ENCODE measurements at regions not wholly inside any gene's neighbourhood (a gene's known extent, or its start where the extent isn't known, plus 50 kb on each side); places are given as distances from the start of the nearest gene placed in this dataset.

DNA sequence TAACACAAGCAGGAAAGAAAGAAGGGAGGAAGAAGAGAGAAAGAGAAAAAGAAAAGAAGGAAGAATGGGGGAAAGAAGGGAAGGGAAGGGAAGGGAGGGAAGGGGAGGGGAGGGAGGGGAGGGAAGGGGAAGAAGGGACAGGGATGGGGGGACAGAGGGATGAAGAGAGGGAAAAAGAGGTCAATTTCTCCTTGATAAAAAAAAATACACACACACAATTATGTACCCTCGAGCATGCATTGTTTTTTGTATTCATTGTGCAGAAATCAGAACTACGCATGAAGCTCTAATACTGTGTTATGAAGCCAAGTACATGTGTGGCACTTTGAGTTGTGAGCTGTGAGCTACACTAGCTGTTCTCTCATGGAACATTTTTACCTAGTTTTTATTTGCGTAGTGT, 274.9 kb upstream of the CDH18 start:
- FAIRE-seq: no peak

- no peak for FAIRE-seq
Measured at GRCh38 chr5:20254748-20255147, 266.7 kb upstream of the CDH18 start.

GRCh38 chr5:20248118-20248517, 260.1 kb upstream of the CDH18 start:
- no peak for FAIRE-seq

DNA sequence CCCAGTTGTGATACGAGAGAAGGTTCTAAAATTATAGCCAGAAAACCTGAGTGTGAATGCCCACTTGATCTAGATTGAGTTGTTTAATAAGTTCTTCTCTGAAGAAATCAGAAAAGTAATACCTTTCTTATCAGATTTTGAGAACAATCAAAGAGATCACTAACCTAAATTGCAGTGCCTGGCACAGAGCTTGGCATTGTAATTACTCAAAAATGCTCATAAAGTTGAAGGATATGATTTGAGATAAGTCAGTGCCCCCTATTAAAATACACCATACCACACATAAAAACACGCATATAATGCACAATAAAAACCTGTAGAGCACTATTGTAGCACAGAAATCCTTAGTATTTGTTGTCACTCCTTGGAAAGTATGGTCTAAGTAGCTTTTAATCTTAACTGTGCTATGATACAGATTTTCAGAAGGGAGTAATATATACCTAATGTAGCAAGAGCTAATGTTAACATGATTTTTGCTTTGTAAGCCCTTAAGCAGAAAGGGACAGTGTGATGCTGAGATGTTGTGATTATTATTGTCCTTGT, 257.5 kb upstream of the CDH18 start:
- FAIRE-seq: no peak

DNA sequence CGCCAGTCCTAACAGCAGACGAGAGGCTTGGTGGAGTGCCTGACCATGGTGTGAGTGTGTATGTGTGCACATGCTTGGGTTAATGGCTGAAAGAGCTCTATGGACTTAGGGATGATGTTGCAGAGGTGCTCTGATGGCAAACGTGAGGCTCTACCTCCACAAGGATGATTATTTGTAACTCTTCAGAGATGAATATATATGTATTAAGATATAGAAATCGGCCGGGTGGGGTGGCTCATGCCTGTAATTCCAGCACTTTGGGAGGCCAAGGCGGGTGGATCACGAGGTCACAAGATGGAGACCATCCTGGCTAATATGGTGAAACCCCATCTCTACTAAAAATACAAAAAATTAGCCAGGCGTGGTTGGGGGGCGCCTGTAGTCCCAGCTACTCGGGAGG, 253.4 kb upstream of the CDH18 start:
- FAIRE-seq: no peak

- no peak for FAIRE-seq
Measured at GRCh38 chr5:20231040-20231439, 243.0 kb upstream of the CDH18 start.

DNA sequence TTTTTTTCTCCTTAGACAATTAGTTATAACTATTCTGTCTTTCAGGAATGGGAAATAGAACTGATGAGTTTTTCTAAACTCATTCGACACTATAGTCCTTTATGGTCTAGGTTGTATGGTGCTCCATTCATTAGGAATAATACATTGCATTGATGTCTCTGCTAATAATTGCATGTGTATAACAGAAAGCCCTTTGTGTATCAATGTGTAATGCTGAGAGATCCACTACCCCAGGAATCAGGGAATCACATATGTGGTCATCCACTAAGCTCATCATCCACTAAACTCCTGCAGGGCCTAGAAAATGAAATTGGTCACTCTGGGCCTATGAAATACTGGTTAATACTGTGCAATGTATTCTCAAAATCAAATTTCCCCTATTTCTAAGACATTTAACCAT, 242.0 kb upstream of the CDH18 start:
- FAIRE-seq: no peak

DNA sequence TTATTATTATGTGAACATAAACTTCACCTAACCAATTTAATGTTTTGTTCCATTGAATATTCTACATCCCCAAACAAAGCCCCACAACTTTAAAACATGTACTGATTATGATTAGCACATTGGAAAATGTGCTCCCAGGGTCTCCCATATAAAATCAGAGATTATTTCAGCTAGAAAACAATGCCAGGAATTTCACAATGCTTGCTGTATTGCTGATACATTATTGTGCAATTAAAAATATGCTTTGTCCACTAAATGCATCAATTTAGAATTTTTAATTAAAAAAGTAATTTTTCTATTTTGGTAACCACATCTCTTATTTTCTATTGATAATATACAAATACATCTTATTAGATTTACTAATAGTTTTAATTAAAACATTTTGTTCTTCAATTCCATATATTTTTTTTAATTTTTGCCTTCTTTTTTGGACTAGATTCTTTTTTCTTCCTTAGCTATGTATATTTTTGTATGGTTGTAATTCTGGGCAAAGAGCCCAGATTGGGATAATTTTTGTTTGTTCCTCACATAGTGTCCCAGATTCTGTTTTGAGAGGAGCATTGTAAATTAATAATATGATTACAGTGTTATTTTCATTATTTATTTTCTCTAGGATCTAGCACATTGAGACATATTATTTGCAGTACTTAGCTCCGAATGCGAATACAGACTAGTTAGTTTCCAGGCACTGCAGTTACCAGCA, 241.5 kb upstream of the CDH18 start:
- no peak for FAIRE-seq

DNA sequence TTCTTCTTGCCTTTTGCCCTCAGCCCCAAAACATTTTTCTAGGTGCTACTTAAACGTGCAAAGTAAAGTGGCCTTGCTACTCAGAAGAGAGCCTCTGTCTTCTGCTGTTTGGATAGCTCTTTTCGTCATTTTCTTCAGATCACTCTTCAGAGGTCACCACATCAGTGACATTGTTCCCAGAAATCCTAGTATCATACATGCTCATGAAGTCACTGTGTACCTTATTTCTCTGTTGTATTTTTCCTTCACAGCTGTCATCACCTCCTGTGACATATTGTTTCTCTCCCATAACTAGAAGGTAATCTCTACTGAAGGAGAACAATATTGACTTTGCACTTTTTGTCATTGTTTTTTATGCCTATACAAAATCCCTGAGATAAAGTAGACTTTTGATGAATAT, 237.0 kb upstream of the CDH18 start:
- no peak for FAIRE-seq

DNA sequence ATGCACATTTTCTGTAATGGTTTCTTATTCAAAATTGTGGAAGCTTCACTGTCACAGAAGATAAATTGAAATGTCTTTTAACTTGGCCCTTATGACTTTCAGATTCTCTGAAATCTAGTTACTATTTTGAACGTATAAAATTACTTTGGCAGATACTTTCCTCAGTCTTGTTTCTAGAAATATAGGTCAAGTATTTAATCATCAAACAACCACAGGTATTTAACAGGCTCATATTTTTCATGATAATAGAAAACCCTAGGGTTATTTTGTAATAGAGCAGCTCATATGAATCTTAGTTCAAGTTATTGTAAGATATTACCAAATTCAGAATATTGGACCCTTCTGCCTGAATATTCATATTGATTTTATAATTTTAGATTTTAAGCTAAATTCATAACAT, 236.0 kb upstream of the CDH18 start:
- FAIRE-seq: no peak

DNA sequence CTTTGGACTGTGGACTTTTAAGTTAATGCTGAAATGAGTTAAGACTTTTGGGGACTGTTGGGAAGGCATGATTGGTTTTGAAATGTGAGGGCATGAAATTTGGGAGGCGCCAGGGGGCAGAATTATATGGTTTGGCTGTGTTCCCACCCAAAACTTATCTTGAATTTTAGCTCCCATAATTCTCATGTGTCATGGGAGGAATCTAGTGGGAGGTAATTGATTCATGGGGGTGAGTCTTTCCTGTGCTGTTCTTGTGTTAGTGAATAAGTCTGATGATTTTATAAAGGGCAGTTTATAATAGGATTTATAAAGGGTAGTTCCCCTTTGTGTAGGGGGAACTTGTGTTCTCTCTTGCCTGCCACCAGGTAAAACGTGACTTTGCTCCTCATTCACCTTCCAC, 235.5 kb upstream of the CDH18 start:
- FAIRE-seq: no peak

GRCh38 chr5:20215257-20215656, 227.3 kb upstream of the CDH18 start:
- no peak for FAIRE-seq

GRCh38 chr5:20213803-20214202, 225.8 kb upstream of the CDH18 start:
- FAIRE-seq: no peak

DNA sequence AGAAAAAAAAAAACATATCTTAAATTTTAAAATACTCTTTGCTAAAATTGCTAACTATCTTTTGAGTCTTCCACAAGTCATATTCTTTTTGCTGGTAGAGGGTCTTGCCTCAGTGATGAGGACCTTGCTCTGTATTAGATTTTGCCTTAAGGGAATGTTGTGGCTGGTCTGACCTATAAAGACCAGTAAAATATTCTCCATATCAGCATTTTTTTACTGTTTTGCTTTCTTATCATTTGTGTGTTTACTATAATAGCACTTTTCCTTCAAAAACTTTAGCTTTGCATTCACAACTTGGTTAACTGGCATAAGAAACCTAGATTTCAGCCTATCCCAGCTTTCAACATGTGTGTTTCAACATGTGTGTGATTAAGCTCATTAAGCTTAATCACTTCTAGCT, 224.7 kb upstream of the CDH18 start:
- no peak for FAIRE-seq

- FAIRE-seq: no peak
Measured at GRCh38 chr5:20166456-20166855, 178.5 kb upstream of the CDH18 start.

- no peak for FAIRE-seq
Measured at GRCh38 chr5:20158006-20158405, 170.0 kb upstream of the CDH18 start.

DNA sequence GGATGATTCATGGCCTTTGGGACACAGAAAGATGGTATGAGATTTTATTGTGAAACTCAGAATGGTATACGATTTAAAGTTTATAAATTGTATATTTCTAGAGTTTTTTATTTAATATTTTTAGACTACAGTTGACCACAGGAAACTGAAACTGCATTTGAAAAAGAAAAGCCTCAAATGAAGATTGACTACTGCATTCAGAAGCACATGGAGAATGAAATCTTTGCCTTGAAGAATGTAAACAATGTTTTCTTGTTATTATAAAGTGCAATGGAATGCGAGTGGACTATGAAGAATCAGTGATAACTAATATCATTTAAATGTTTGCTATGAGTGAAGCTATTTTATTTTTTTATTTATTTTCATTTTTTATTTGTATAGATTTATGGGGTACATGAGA, 169.1 kb upstream of the CDH18 start:
- no peak for FAIRE-seq

DNA sequence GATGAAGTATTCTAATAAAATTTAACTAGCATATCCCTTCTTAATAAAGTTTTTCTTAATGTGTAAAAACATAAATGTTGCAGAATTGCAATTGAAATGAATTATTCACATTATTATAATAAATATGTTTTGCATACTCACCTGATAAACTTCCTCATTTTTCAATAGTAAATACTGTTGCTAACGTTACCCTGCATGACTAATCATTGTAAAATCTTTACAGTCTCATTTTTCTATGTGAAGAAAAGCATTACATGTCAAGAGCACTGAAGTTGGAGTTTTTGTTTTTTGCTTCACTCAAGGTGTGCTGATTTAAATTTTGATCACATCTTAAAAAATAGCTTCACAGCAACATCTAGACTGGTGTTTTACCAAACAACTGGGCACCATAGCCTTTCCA, 157.2 kb upstream of the CDH18 start:
- no peak for FAIRE-seq

GRCh38 chr5:20129501-20129900, 141.5 kb upstream of the CDH18 start:
- no peak for FAIRE-seq

GRCh38 chr5:20128343-20128742, 140.3 kb upstream of the CDH18 start:
- no peak for FAIRE-seq

- FAIRE-seq: no peak
Measured at GRCh38 chr5:20114526-20114925, 126.5 kb upstream of the CDH18 start.

GRCh38 chr5:20113931-20114330, 125.9 kb upstream of the CDH18 start:
- FAIRE-seq: no peak

DNA sequence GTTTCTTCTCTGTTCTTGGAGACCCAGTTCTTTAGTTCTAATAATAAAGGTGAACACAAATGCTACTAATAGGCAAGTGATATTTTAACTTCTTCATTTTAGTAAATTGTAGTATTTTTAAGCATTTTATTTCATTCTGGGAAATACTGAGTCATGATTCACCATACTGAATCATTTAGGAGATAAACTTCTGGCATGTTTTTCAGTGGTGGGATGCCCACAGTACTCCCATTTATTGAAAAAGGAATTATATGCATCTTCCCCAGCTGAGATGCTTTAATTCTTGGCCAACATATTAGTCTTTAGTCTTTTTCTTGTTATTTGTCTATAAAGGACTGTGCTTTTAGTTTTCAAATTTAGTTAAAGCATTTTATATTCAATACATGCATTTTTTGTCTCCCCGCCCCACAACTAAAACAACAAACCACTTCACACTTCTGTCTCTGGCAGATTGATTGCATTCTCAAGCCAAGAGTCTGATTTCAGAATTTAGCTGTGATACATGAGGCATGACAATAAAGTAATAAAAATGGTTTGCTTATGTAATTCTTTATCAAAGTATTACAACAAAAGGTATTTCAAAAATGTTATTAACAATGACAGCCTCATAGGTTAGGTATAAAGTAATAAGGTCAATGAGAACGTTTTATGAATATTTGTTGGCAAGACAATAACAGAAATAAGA, 125.2 kb upstream of the CDH18 start:
- no peak for FAIRE-seq

DNA sequence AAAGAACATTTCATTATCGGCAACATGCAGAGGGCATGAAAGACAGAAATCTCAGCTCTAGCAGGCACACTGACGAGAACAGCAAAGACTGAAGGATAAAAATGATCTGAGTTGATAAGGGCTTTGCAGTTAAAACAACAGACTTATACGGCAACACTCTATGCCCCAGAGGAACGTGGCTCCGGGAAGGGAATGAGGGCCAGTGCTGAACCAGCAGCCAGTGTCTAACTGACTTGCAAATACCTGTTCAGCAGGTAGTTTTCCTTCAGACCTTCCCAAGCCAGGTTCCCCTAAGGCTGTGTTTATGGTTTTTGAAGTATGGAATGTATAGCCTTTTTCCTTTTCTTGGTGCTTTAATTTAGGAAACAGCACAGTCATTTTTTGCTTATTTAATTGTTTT, 121.3 kb upstream of the CDH18 start:
- no peak for FAIRE-seq

DNA sequence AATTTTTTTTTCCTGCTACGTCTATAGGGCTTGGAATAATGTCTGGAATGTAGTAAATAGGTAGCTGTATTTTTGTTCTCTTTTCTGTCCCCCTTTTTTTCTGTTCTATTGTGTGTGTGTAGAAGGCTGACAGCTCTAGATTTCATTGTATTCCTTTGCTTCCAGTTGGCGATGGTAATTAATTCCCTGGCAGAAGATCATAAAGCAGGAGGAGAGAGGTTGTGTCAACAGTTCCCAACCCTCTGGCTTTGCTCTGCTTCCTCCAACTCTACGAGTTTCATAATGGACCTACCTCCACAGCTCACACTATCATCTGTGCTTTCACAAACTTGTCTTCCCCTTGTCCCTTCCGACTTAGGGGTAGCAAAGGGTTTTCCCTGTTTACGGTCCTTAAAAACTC, 117.9 kb upstream of the CDH18 start:
- no peak for FAIRE-seq

Measured in A204.1 (cell line).